GM21381 (cell line): ENCODE measurements at regions not wholly inside any gene's neighbourhood (a gene's known extent, or its start where the extent isn't known, plus 50 kb on each side); places are given as distances from the start of the nearest gene placed in this dataset.
"Not testable (repeated sequence)": the region's sequence is repeated elsewhere in the genome, so short reads cannot be mapped to it uniquely, and the experiment has no call there.

Experiments
- ATAC-seq: cut with Tn5 transposase; IDR thresholded peaks from one replicate; pipeline ENCODE4 v1.9.1; 2021; ENCODE audit warnings: mild to moderate bottlenecking, moderate library complexity; ENCODE audit not compliant: unreplicated experiment

DNA sequence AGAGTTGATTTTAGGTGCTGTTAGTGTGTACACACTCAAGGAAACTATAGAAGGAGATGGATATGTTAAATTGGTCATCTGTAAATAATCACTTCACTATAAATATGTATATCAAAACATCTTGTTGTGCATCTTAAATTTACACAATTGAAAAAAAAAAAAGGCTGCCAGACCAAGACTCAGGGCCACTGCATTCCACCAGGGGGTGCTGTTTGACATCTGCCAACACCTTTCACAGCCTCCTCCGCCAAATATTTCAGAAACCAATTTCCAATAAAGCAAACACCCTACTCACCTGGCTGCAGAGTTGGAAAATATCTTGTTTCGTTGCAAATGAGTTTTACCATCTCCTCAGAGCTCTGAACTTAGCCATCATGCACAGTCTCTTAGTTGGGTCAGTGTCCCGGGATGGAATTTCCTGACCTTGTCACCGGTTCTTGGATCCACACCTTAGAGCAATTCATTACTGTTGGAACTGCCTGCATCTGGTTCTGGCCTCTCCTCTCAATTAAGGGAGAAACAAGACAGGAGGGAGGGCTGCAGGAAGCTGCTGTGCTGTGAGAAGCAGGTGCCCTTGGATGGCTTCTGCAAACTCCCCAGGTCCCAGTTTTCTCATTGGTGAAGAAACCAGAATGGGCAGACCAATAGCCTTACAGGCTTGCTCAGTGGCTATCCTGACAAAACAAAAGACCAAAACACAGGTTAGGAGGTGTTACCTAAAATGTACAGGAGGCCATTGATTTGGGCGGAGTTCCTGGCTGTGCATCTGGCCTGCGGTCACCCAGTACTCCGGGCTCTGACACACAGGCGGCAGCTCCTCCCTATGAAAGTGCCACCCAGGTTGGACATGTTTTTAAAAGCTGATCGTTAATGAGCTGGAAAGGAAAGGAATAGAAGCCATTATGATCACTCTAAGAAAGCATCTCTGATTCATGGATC lies 746.6 kb downstream of the UQCRFS1 start:
- ATAC-seq: no peak

DNA sequence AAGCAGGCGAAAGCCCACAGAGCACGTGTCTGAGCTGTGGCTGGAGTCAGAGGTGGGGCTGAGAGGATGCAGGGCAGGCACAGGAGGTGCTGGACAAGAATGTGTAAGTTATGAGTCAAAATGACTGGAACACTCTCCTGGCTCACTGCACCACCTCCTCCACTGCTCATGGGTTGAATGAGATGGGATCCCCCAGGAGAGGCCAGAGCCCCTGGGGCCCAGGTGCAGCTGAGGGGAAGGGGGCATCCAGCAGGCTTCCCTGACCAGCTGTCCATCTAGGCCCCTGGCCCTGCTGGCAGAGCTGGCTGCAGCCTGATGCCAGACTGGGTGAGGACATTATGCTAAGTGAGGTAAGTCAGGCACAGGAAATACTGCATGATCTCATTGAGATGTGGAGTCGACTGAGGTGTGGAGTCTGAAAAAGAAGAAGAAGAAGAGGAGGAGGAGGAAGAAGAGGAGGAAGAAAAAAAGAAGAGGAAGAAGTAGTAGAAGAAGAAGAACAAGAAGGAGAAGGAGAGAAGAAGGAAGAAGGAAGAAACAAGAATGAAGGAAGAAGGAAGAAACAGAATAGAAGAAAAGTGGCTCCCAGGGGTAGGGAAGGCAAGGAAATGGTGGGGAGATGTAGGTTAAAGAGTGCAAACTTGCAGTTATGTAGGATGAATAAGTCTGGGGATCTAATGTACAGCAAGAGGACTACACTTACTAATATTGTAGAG lies 747.4 kb downstream of the UQCRFS1 start:
- ATAC-seq: no peak

DNA sequence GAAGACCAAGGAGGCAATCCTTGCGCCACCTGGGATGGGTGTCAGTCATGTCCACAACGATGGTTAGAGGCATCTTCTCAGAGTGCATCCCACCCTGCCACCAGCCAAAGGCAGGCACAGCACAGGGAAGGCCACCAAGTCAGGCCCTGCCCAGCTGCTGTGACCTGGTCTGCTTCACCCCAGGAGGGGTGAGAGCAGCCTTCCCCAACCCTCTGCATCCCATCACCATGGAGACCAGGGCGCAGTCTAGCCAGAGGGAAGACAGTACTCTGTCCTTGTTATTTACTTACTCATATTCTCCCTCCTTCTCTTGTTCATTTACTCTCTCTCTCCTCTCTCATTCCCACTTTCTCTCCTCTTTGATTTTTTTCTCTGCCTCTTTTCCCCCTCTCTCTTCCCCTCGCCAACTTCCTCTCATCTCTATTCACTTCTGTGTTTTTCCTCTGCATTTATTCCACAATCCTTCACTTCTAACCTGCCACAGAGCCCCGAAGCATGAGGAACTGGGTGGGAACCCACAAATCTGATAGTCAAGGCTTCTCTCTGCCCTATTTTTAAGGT lies 749.4 kb downstream of the UQCRFS1 start:
- no peak for ATAC-seq

DNA sequence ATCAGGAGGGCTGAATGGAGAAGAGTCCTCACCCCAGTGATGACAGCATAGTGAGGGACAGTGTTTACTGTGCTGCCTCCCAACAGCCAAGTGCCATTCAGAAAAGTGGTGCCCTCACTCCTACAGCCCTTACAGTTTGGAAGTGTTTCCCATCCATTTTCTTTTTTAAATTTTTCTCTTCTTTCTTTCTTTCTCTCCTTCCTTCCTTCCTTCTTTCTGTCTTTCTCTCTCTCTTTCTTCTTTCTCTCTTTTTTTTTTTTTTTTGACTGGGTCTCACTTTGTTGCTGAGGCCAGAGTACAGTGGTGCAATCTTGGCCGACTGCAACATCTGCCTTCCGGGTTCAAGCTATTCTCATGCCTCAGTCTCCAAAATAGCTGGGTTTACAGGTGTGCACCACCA lies 755.3 kb downstream of the UQCRFS1 start:
- no peak for ATAC-seq

DNA sequence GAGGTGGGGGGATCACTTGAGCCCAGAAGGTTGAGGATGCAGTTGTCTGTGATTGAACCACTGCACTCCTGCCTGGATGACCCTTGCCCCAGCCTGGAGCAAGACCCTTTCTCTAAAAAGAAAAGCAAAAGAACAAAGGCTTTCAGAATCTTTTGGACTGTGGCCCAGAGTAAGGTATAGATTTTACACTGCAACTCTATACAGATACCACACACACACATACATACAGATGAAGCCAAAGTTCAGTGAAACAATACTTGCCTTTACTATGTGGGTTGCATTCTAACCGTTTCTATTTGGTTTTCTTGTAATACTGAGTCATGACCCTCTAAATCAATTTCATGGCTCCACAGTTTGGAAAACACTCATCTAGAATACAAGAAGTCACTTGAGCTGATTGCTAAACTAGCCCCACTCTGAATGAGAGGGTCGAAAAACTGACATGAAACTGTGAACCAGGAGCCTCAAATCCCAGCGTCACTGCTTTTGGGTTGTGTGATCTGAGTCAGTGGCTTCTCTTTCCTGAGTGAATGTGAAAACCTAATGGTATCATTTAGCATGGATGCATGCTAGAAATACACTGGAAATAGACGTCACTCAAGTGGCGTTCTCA lies 756.1 kb downstream of the UQCRFS1 start:
- no peak for ATAC-seq

DNA sequence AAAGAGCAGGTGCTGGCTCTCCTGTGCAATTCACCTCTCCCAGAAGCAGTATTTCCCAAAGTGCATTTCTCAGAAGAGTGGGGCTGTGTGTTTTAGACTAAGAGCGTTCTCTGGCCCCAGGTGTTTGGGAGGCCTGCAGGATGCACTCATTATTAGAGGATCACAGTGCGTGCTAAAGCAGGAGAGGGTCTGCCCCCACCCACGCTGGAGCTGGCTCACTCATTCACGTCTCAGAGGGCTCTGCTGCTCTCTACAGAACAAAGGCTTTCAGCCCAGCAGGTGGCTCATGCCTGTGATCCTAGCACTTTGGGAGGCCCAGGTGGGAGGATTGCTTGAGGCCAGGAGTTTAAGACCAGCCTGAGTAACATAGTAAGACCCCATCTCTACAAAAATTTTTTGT lies 756.7 kb downstream of the UQCRFS1 start:
- ATAC-seq: no peak

DNA sequence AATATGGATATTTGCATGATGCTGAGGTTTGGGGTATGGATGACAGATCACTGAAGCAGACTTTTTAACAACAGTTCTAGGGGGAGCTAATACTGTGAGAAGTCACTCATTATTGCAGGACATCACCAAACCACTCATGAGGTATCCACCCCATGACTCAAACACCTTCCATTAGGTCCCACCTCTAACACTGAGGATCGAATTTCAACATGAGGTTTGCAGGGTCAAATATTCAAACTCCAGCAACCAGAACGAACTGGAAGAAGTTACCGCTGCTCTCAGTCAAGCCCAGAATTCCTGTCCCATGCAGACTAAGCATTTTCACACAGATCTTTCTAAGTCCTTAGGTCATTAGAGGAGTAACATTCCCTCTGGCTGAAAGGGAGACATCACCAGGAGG lies 758.9 kb downstream of the UQCRFS1 start:
- no peak for ATAC-seq

DNA sequence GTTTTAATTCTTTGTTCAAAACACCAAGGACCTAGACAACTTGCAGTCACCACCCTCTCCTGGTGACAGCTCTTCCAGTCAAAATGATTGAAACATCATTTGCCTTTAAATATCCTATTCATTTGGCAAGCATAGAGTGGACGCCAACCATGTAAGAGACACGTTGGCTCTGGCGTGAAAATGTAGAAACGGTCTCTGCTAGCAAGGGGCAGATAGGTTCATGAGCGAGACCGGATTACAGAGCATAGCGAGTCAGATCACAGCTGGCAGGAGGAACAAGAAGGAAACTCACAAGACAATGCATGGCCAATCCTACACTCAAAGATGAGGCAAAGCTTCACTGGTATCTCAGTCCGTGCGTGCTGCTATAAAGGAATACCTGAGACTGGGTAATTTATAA lies 759.5 kb downstream of the UQCRFS1 start:
- no peak for ATAC-seq

DNA sequence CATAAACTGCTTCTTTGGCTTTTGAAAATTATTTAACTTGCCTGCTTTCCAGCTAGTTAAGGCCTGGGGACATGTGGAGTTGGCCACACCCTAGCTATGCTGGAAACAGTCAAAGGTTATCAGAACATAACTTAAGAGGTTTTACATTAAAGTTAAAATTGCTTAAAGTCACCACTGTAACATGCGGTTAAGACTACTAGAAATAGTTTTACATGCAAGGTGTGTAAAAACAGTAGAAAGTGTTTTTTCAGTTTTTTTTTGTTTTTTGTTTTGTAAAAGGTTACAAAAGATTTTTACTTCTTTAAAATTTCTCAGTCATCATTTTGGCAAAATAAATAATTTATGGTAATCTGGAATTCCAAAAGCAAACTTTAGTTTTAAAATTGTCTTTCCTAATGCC lies 763.1 kb downstream of the UQCRFS1 start:
- no peak for ATAC-seq

DNA sequence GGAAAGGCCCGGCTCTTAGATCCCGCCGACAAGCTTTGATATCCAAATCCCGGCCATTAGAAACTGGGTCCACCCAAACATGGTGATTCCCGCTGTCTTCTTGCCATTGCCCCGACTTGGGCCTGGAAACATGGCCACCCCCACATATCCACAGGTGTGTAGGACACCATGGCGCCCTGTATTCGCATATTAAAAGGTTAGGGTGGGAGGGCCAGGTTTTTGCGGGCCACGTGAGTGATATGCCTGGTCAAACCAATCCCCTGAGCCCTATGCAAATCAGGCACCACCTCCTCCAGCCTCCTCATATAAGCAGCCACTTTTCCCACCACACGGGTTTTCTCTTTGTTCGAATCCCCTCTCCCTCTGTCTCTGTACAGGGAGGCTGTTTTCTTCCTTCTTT lies 766.4 kb downstream of the UQCRFS1 start:
- ATAC-seq: no peak

DNA sequence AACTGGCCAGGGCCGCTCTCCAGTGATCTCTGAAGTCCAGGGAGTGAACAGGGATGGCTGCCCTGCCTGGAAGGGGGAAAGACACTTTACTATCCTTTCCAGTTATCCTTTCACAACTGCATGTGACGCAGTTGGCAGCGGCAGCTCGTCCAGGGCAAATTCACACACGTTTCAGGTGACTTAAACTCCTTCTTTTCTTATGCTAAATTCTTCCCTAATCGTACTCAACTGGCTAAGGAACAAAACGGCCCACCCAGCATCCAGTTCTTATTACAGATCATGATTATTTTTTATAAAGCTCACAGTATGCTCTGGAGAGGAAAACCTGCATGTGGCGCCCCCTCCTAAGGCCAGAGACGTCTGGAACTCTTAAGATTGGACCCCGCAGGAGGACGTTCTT lies 767.1 kb downstream of the UQCRFS1 start:
- no peak for ATAC-seq

DNA sequence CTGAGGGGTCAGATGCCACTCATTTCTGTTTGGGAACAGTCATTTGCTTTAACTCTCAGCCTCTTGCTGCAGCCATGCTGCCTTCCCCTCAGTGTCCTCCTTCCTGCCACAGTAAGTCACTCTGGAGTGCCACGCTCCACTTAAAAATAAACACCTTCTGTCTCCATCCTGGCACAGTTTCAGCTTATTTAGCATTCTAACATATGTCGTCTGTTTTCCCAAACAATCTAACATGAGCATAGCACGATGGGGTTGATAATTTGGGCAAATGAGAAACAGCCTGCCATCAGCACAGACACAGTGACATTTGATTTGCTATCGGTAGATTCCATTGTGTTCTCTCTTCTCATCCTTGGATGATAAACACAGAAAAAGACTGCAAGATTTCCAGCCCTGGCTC lies 768.6 kb downstream of the UQCRFS1 start:
- no peak for ATAC-seq

DNA sequence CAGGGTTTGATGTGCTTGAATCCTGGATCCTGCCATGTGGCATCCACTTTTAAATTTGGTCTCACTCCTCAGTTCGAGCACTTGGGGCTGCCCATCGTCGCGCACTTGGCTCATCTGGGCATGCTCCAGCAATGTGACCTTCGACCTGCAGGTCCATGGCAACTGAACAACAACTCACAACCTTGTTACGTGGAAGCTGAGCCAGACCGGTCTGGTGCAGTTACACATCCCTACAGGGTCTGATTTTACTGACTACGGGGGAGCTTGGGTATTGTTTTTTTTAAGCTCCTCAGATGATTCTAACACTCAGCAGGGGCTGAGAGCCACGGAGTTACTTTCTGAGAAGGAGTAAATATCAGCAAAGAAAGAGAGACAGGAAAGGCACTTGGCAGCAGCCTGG lies 769.6 kb downstream of the UQCRFS1 start:
- no peak for ATAC-seq

DNA sequence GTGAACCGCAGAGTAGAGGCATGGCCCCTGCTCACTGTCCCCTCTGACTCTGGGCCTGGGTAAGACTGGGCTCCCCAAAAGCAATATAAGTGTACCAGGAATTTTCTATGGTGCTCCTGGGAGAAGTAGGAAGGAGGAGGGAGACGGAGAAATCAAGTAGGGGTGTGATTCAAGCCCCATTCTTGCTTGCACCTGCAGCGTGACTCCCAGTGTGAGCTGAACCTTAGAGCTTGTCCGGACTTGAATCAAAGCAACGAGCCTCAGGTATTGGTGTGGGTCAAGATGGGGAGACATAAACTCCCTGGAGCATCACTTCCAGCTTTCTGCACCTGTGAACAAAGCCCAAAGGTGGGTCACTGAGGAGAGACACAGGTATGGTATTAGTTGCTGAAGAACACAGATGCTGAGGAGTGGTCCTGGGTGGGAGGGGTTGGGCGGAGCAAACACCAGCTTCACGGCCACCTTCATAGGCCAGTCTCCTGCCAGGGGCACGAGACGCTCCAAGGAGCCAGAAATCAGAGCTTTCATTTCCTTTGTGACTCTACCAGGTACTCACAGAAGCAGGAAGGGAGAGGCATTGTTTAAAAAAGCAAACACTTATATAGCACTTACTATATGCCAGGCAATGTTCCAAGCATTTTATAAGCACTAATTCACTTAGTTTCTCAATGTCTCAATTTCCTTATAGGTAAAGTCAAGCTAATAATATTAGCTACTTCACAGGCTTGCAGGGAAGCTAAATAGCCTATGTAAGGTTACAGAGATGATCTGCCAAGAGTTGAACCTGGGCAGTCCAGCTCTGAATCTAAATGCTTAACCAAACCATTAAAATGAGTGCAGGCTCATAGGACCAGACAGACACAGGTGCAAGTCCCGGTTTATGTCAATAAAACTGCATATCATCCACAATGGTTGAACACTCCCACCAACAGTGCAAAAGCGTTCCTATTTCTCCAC lies 775.3 kb downstream of the UQCRFS1 start:
- no peak for ATAC-seq

DNA sequence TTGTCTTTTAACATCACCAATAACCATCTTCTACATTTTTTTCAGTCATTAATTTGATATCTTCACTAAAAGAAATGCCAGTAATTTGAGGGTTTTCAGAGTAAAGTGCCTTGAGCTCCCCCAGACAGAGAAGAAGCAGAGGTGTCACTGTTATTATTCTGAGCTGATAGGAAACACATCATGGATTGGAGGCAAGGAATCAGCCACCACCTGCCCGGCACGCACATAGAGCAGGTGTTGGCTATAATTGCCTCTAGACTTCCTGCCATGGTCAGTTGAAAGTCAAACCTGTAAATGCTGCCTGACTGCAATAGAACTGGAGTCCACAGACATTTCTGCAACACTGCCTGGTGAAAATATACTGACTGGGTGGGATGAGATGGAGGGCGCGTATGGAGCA lies 776.6 kb downstream of the UQCRFS1 start:
- ATAC-seq: no peak

DNA sequence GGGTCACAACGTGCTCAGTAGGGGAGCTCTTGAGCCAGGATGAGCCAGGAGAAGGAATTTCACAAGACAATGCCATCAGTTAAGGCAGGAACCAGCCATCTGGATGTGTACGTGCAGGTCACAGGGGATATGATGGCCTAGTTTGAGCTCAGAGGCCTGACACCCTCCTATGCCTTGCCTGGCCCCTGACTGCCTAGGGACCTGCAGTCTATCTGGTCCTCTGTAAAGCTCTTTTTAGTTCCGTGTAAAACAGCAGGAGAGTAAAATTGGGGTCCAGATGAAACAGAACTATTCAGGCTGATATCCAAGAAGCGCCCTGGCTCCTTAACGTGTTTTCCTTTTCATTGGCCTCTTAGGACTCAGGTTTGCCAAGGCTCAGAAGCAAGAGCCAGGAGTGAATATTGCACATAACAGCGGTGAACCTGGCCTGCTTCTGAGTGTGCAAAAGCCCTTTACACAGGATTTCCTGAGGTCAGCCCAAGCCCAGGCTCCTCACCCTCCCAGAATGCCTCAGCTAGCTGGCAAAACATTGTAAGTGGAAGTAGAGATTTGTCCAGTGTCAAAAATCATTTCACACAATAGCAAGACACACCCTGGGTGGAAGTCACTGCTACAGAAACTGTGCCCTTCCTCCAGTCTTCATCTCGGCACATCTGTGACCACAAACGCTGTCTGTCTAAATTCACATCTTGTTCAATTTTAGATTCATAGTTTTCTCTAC lies 777.2 kb downstream of the UQCRFS1 start:
- no peak for ATAC-seq

DNA sequence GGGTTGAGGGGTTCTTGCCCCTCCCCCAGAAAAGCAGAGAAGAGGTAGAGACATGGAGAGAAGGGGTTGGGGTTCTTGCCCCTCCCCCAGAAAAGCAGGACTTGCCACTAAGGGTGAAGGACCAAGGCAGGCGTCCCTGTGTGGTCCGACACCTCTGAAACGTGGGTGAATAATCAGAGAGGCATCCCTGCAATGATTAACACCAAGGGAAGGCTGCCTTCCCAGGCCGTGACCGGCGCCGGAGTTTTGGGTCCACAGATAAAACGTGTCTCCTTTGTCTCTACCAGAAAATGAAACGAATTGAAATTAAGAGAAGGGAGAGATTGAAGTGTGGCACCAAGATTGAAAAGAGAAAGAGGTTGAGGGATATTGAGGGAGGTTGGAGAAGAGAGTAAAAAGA lies 778.2 kb downstream of the UQCRFS1 start:
- ATAC-seq: not testable (repeated sequence)

DNA sequence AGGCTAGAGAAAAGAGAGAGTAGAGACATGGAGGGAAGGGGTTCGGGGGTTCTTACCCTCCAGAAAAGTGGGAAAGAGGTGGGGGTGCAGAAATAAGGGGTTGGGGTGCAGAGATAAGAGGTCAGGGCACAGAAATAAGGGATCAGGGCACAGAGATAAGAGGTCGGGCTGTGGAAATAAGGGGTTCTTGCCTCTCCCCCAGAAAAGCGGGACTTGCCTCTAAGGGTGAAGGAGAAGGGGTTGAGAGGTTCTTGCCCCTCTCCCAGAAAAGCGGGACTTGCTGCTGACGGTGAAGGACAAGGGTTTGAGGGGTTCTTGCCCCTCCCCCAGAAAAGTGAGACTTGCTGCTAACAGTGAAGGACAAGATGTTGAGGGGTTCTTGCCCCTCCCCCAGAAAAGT lies 778.6 kb downstream of the UQCRFS1 start:
- ATAC-seq: not testable (repeated sequence)

DNA sequence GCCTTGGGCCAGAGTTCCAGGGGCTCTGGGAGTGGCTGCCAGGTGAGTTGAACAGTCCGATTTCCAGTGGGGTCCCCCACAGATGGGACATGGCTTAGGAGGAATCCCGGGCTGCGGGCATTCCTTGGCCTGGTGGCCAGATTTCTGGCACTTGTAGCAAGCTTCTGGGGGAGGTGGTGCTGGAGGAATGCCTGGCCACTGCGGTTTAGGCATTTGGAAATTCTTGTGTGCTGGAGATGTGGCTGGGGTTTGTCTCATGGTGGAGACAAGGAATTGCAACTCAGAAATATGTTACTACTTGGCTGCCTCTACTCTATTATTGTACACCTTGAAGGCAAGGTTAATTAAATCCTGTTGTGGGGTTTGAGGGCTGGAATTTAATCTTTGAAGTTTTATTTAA lies 779.8 kb downstream of the UQCRFS1 start:
- ATAC-seq: not testable (repeated sequence)

DNA sequence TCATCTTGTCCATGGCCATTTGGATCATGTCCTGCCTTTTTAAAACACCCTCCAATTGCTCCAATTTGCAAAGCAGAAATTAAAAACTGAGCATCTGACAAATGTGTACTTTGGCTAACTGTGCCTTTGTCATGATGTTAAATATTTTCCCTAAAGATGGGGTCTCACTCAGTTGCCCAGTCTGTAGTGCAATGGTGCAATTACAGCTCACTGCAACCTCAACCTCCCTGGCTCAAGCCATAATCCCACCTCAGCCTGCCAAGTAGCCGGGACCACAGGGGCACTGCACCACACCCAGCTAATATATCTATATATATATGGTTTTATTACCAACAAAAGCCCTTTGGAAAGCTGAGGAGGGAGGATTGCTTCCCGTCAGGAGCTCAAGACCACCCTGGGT lies 782.7 kb downstream of the UQCRFS1 start:
- ATAC-seq: no peak
